ENCODE measurements at regions not wholly inside any gene's neighbourhood (a gene's known extent, or its start where the extent isn't known, plus 50 kb on each side); places are given as distances from the start of the nearest gene placed in this dataset.
A peak's percentile ranks its signal among the peaks of the same experiment; 100 is the strongest.

DNA sequence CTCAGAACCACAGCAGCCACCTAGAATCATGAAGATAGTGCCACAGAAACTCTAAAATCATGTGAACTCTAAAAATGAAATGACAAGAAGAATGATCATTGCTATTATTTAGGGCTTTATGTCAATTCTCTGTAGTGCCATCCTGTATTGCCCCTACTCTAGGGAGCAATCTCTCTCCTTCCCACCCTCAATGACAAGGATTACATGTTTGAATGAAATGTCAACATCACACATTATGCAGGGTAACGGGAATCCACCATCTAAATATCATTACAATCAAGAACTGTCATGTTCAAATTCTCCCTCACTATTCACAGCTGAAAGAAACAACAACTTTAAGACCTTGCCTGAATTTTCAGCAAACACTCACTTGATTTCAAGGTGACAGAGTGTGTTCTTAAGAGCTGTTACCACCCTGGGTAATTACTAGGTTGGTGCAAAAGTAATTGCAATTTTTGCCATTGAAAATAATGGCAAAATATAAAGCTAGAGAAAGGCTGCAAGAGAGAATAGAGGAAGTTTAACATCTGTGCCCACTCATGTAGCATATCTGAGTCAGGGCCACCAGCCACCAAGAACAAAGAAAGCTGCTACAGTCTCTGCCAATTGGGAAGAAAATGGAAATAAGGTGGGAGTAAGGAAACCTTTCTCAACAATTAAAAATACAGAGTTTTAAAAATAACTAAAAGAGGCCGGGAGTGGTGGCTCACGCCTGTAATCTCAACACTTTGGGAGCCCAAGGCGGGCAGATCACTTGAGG is 112.8 kb upstream of the PSMD7 start:
- DNase-seq, result no peak
- intact Hi-C loops (cut with DNase I), result no loop called here

DNA sequence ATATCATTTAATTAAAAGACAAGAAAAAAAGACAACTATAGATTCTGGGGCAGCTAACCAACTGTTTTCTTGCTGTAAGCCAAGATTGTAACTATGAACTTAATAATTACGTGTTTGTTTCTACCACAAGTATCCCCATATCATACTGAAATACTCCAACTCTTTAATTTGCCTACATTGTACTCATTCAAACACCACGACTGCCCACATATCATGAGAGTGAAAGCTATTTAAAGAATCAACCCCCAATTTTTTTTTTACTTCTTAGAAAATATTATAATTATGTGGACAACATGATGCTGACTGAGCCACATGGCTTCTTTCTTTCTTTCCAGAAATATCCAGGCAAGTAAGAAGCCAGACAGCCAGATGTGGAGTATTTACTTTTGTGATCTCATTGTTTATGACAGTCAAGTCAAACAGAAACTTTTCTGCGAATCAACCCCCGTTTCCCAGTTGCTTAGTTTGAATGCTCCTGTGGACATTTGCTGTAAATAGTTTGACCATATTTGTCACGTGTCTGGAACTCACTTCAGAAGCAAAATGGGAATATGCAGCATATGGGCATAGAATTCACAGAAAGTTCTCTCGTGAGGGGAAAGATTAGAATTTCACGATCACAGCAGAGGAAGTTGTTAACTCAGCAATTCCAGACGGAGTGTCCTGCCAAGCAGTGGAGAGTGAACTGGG is 126.8 kb upstream of the PSMD7 start:
- DNase-seq, result no peak
- intact Hi-C loops (cut with DNase I), result no loop called here

DNA sequence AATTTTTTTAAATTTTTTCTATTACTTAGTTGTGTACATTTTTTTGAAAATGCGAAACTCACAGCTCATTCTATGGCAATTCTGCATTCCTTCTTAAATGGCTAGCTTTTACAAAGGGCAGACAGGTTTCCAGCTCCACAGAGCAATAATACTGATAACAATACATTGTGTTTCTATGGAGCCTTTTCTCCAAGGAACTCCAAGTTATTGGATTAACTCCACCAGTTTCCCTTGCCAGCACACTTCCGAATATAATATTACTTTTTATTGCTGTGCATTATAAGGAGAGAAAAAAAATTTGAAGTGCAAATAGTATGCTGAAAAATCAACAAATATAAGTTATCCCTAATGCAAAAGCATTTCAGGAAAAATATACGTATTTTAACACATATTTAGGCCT is 127.5 kb upstream of the PSMD7 start:
- DNase-seq, result no peak
- intact Hi-C loops (cut with DNase I), result no loop called here

DNA sequence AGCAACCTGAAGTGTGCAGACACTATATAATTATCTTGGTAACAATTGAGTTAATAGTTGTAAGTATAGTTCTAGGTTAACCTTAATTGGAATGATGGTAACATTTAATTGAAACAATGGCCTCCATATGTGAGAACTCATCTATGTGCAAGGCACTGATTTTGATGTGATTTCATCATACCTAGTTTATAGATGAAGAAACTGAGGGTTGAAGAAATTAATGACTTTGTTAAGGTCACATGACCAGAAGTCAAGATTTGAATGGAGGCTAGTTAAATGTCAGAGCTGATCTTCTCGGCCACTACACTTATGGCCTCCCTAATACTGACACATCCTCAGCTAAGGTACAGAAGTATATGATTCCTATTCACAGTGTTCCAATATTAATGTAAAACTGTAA is 128.2 kb upstream of the PSMD7 start:
- no peak for DNase-seq
- intact Hi-C loops (cut with DNase I), result no loop called here

DNA sequence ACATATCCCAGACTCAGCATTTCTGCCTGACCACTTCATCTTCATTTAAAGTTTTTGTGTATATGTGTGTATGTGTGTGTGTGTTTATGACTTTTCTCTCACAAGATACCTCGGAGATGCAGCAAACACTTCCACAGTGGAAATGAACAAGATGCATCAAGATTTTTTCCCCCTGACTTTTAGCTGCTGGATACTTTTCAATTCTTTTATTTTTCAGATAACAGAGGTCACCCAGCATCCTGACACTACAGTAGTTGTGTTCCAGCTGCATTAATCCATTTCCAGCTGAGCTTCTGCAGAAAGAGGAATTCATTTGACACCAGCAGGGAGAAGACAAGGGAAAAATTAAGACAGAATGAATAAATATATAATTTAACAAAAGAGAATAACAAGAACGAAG is 130.2 kb upstream of the PSMD7 start:
- DNase-seq, result no peak
- intact Hi-C loops (cut with DNase I), result no loop called here

DNA sequence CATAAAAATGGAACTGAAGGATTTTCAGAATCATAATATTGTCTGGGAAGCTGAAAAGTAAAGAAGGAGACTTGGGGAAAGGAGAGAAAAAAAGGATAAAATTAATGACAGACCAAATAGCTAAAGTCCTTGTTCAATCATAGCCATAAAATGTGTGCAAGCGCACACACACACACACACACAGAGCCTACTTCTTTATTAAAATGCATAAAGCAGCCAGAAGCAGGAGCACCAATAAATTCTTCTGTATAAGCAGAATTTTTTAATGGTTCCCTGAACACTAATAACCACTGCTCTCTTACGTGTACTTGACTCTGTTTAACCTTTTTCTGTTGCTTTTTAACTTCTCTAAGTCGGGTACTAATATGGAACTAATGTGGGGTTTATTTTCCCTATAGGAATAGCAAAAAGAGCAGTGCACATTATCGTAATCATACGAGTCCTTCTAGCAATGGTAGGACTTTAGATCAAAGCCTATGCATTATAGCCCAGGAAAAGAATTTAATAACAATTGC is 131.0 kb upstream of the PSMD7 start:
- DNase-seq, result no peak

DNA sequence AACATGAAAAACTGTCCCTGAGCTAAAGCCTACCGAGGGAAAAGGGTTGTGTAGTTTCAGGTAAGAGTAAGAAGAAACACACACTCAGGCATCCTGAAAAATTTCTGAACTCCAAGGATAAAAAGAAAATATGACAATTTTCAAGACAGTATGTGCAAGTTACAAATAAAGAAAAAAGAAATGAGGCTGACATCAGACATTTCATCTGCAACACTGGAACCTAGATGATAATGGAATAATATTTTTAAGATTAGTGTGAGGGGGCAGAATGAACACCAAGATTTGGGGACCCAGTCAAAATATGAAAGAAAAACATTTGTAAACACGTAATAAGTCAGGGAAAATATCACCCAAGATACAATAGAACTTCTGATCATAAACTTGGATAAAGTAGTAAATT is 135.9 kb upstream of the PSMD7 start:
- no peak for DNase-seq
- intact Hi-C loops (cut with DNase I), result no loop called here

More for the DNA sequence above, 131.0 kb upstream of the PSMD7 start:
- intact Hi-C loops (cut with DNase I), result no loop called here

DNA sequence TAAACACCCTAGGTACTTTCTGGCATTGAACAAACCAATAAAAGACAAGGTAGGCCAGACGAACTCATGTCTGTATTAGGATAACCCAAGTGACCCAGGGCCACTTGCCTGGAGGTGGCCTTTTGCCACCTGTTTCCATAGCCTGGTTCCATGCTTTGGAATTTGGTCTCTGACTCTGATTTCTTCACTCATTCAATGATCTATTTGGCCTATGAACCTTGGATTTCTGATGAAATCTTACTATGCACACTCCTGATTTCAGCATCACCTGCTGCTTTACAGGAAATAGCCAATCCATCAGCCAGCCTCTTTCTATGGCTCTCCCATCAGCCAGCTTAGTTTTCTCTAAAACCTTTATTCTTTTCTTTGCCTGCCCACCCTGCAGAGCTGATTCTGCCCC is 142.8 kb upstream of the PSMD7 start:
- intact Hi-C loops (cut with DNase I), result no loop called here
- no peak for DNase-seq

- no peak for DNase-seq
- intact Hi-C loops (cut with DNase I), result no loop called here
These were observed 150.0 kb upstream of the PSMD7 start for GRCh38 chr16:74146643-74147042.

DNA sequence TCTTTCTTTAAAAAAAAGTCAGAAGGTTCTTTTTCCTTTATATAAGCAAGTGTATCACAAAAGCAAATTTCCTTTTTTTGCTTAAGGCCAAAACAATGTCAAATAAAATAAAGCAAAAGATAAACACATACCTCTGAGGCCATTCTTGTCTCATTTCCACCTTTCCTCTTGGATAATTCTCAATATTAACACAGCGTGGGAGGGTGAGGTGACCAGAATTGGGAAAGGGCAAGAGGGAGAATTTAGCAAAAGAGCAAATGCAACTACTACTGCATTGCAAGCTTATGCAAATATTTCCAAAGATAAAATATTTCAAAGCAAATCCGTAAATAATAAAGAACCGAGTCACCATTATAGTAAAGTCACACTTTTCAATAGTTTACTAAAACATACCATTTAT is 153.4 kb upstream of the PSMD7 start:
- DNase-seq, result no peak
- intact Hi-C loops (cut with DNase I), result no loop called here

DNA sequence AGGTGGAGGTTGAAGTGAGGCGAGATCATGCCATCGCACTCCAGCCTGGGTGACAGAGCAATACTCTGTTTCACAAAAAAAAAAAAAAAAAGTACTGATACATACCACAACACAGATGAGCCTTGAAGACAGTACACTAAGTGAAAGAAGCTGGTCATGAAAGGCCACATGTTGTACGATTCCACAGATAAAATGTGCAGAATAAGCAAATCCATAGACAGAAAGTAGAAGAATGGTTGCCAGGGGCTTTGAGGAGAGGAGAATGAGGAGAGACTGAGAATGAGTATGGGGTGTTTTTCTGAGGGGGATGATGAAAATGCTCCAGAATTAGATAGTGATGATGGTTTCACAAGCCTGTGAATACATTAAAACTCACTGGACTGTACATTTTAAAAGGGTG is 155.6 kb upstream of the PSMD7 start:
- DNase-seq, result no peak
- intact Hi-C loops (cut with DNase I), result no loop called here

DNA sequence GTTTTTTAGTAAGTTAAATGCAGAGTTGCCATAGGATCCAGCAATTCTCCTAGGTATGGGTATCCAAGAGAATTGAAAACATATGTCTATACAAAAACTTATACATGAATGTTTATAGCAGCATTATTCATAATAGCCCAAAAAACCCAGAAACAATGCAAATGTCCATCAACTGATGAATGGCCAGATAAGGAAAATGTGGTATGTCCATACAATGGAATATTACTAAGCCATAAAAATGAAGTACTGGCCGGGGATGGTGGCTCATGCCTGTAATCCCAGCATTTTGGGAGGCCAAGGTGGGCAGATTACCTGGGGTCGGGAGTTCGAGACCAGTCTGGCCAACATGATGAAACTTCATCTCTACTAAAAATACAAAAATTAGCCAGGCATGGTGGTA is 156.1 kb upstream of the PSMD7 start:
- DNase-seq, result no peak
- intact Hi-C loops (cut with DNase I), result no loop called here

DNA sequence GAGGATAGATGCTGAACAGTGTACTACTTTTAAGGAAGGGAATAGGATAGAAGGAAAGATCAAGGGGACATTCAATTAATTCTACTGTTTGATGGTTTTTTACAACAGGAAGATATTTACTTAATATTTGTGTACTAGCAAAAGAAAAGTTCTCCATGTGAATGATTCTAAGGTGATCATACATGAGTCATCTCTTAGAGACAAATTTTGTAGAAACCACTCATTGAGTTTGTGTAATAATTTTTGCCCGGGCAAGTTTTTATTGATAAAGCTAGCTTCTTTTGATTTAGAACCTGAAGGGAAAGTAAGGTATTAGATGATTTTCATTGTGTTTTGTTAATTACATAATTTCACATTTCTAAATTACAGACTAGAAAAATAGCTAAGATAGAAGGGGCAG is 172.8 kb upstream of the PSMD7 start:
- no peak for DNase-seq
- intact Hi-C loops (cut with DNase I), result no loop called here

DNA sequence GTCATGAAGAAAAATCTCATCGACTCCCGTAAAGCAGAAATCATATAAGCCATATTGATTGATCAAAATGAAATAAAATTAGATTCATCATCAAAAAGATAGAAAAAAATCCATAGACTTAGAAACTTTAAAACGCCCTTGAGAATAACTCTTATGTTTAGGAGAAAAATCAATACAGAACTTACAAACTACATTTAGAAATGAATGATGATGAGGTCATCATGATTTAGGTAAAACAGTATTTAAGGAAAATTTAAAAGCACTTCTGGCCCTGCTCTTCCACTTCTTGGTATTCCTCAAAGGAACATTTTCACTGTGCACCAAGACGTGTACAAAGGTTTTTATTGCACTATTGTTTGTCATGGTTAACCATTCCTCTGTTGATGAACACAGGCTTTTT is 173.4 kb upstream of the PSMD7 start:
- intact Hi-C loops (cut with DNase I), result no loop called here
- DNase-seq, result no peak

DNA sequence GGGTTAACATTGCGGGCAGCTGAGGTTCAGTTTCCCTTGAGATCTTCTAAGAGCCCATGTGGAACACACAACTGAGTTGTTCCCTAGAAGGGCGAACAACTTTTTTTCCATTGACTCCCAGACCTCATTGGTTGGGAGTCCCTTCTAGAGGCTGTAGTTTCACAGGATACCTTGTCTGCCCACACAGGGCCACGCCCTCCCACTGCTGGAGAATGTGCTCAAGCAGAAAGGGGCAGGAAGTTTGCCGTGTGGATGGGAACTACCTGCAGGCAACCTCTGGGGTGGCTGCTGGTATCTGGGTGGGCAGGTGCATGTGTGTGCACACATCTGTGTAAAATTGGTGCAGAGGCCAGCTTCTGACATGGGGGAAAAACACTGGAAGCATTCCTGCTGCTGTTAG is 178.8 kb upstream of the PSMD7 start:
- no peak for DNase-seq
- intact Hi-C loops (cut with DNase I), result no loop called here

DNA sequence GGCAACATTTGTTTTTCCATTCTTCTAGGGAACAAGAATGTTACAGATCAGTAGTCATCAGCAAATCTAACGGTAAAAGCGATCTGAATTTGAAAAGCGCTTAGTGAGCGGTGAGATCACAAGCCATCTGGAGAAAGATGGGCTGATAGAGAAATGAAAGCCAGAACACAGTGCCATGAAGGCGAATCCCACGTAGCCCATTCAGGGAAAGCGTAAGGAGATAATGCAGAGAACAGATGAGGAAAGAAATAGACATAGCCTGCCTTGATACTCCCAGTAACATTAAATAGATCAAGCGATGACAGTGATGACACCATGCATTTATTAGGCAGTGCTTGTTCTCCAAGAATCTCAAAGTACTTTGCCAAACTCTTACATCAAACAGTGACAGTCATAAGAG is 183.1 kb upstream of the PSMD7 start:
- no peak for DNase-seq
- intact Hi-C loops (cut with DNase I), result no loop called here

GRCh38 chr16:74111456-74111982 is 185.1 kb upstream of the PSMD7 start:
- intact Hi-C loops (cut with DNase I), result no loop called here
- no peak for DNase-seq

DNA sequence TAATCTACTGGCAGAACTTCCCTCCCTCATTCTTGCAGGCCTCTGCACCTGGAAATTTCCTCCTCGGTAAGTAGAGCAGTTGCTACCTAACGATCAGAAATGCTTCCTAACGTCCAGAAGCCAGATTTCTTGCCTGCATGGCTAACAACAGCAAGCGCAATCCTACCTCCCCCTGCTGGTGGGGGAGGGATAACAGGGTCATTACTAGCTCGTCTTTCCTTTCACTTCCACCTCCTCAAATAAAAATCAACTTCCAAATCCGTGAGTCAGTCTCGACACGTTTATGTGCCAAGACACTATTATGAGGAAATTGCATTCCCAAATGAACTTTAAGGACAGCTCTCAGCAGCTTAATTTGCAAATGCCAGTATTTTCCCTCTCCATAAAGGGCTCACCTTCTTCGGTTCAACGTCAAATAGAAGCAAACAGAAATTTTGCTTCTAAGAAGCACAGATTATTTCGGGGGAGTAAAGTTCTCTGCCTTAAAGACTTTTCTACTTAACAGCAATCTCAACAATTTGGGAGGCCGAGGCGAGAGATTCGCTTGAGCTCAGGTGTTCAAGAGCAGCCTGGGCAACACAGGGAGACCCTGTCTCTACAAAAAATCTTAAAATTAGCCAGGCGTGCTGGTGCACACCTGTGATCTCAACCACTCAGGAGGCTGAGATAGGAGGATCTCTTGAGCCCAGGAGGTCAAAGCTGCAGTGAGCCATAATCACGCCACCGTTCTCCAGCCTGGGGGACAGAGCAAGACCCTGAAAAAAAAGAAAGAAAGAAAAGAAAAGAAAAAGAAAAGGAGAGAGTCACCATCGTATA is 188.6 kb upstream of the PSMD7 start:
- intact Hi-C loops (cut with DNase I), result no loop called here
- peak in 1 of 10 donors; percentile 19 for DNase-seq

DNA sequence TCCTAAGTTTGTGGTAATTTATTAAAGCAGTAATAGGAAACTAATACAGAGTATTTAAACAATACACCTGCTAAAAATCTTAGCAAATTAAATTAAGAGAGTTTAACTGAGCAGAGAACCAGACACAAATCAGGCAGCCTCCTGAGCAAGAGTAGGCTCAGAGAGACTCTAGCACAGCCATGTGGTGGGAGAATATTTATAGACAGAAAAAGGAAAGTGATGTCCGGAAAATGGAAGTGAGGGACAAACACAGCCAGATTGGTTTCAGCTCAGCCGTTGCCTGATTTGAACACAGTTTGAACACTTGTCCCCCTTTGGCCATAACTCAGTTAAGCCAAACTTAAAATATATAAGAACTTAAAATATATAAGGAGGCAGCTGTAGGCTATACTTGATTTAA is 192.6 kb upstream of the PSMD7 start:
- DNase-seq, result no peak
- intact Hi-C loops (cut with DNase I), result no loop called here

DNA sequence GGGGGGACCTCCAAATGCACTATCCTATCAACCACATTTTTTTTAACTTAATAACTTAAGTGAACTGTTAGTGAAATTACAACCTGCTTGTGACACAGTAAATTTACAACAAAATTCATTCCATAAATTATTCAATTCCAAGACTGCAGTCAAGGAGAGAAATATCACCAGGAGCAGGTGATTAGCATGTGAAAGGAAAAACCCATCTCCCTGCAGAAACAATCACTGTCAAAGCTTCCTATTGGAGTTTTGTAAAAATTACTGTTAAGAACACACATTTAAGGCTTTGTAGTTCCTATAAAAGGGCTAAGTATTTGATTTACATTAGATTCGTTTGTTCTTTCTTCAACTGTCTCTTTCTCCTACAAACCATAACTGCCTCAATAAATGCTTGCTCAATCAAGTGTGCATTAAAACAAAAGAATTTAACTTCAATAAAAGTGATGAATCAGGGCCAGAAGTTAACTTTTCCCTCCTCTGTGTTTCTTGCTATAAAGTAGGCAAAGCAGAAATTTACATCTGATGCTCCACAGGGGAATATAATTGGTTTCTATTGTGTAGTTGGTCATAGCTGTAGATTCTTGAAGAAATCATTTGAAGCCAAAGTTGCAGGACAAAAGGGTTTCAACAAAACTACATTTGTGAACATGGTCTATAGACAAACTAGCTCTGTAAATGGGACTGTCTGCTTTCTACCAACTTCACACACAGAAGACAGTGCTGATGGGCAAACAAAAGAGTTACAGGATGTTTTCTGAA is 195.1 kb upstream of the PSMD7 start:
- no peak for DNase-seq
- intact Hi-C loops (cut with DNase I), result no loop called here
